KMS-11 (cell line): ENCODE measurements at regions not wholly inside any gene's neighbourhood (a gene's known extent, or its start where the extent isn't known, plus 50 kb on each side); places are given as distances from the start of the nearest gene placed in this dataset.

ENCODE experiments used
- H2AFZ ChIP-seq: fragments of 200-600 bp; sonication (generic); 2 replicates; pipeline ENCODE4 v1.6.1; 2016; ENCODE audit warnings: antibody characterized with exemption, mixed run types, low read depth
- H3K27ac ChIP-seq: fragments of 200-600 bp; sonication (generic); 2 replicates; pipeline ENCODE4 v1.6.1; 2016; ENCODE audit warnings: mild to moderate bottlenecking, mixed run types
- H3K27me3 ChIP-seq: fragments of 200-600 bp; sonication (generic); 2 replicates; pipeline ENCODE4 v1.6.1; 2017; ENCODE audit warnings: mild to moderate bottlenecking, low read depth, mixed run types, moderate library complexity; ENCODE audit not compliant: insufficient read depth
- H3K36me3 ChIP-seq: fragments of 200-600 bp; sonication (generic); 2 replicates; pipeline ENCODE4 v1.6.1; 2017; ENCODE audit warnings: mild to moderate bottlenecking, mixed run types; ENCODE audit not compliant: insufficient read depth
- H3K4me1 ChIP-seq: fragments of 200-600 bp; sonication (generic); 2 replicates; pipeline ENCODE4 v1.6.1; 2016; ENCODE audit warnings: mild to moderate bottlenecking, low read depth, mixed run types; ENCODE audit not compliant: poor library complexity, severe bottlenecking
- H3K4me2 ChIP-seq: fragments of 200-600 bp; sonication (generic); 2 replicates; pipeline ENCODE4 v1.7.0; 2016; ENCODE audit warnings: mild to moderate bottlenecking, mixed run types
- H3K4me3 ChIP-seq: fragments of 200-600 bp; sonication (generic); IDR thresholded peaks from 2 replicates; pipeline ENCODE4 v1.6.1; 2017; ENCODE audit warnings: low read depth, low read length, mixed read lengths; ENCODE audit not compliant: insufficient read depth
- H3K79me2 ChIP-seq: fragments of 200-600 bp; sonication (generic); 2 replicates; pipeline ENCODE4 v1.6.1; 2016; ENCODE audit warnings: low read depth, mixed run types; ENCODE audit not compliant: insufficient read depth
- H3K9ac ChIP-seq: fragments of 200-600 bp; sonication (generic); 2 replicates; pipeline ENCODE4 v1.6.1; 2016; ENCODE audit warnings: mild to moderate bottlenecking, mixed run types
- H4K20me1 ChIP-seq: fragments of 200-600 bp; sonication (generic); 2 replicates; pipeline ENCODE4 v1.6.1; 2016; ENCODE audit warnings: mild to moderate bottlenecking, mixed run types; ENCODE audit not compliant: insufficient read depth
- CTCF ChIP-seq: fragments of 200-600 bp; sonication (generic); conservative IDR thresholded peaks from 2 replicates; pipeline ENCODE4 v1.6.1; 2017; ENCODE audit warnings: low read depth, mild to moderate bottlenecking, antibody characterized with exemption, low read length, moderate library complexity, mixed read lengths

- H3K27me3 ChIP-seq: no peaks in the 10 kb centered on the region
- no peaks in the 10 kb centered on the region for H3K4me1 ChIP-seq
- H3K4me2 ChIP-seq: no peak overlapping the region
- no peak for TF ChIP-seq CTCF
- H3K4me3 ChIP-seq: no peak overlapping the region
- H4K20me1 ChIP-seq: no peaks in the 10 kb centered on the region
- H3K79me2 ChIP-seq: no peaks in the 10 kb centered on the region
- no peak overlapping the region for H3K27ac ChIP-seq
- H3K36me3 ChIP-seq: no peaks in the 10 kb centered on the region
- H2AFZ ChIP-seq: no peak overlapping the region
- H3K9ac ChIP-seq: no peak overlapping the region
These were observed 336.6 kb upstream of the SLCO3A1 start for GRCh38 chr15:91516866-91517265.

- no peak overlapping the region for H3K27ac ChIP-seq
- no peaks in the 10 kb centered on the region for H3K4me1 ChIP-seq
- H3K27me3 ChIP-seq: no peaks in the 10 kb centered on the region
- H3K4me3 ChIP-seq: no peak overlapping the region
- H3K79me2 ChIP-seq: no peaks in the 10 kb centered on the region
- no peak for TF ChIP-seq CTCF
- H4K20me1 ChIP-seq: no peaks in the 10 kb centered on the region
- H2AFZ ChIP-seq: no peak overlapping the region
- no peaks in the 10 kb centered on the region for H3K36me3 ChIP-seq
- no peak overlapping the region for H3K4me2 ChIP-seq
- no peak overlapping the region for H3K9ac ChIP-seq
These were observed 335.9 kb upstream of the SLCO3A1 start for GRCh38 chr15:91517491-91518200.

- no peaks in the 10 kb centered on the region for H3K79me2 ChIP-seq
- no peaks in the 10 kb centered on the region for H3K36me3 ChIP-seq
- TF ChIP-seq CTCF: no peak
- no peaks in the 10 kb centered on the region for H3K27me3 ChIP-seq
- no peak overlapping the region for H2AFZ ChIP-seq
- H4K20me1 ChIP-seq: no peaks in the 10 kb centered on the region
- H3K4me2 ChIP-seq: no peak overlapping the region
- H3K4me3 ChIP-seq: no peak overlapping the region
- H3K4me1 ChIP-seq: no peaks in the 10 kb centered on the region
- H3K9ac ChIP-seq: no peak overlapping the region
- no peak overlapping the region for H3K27ac ChIP-seq
These were observed 332.7 kb upstream of the SLCO3A1 start for GRCh38 chr15:91520850-91521249.

GRCh38 chr15:91521548-91521947, 332.0 kb upstream of the SLCO3A1 start:
- no peaks in the 10 kb centered on the region for H3K27me3 ChIP-seq
- no peak overlapping the region for H3K27ac ChIP-seq
- TF ChIP-seq CTCF: no peak
- H3K36me3 ChIP-seq: no peaks in the 10 kb centered on the region
- no peak overlapping the region for H3K9ac ChIP-seq
- H3K4me1 ChIP-seq: no peaks in the 10 kb centered on the region
- H3K4me2 ChIP-seq: no peak overlapping the region
- no peaks in the 10 kb centered on the region for H4K20me1 ChIP-seq
- H3K4me3 ChIP-seq: no peak overlapping the region
- no peaks in the 10 kb centered on the region for H3K79me2 ChIP-seq
- H2AFZ ChIP-seq: no peak overlapping the region
